Caco-2 (cell line): ENCODE measurements at regions not wholly inside any gene's neighbourhood (a gene's known extent, or its start where the extent isn't known, plus 50 kb on each side); places are given as distances from the start of the nearest gene placed in this dataset.

Source experiments
- BruUV-seq: library from RNA; stranded (reverse); fragments of 400-500 nt; replicated peaks from 2 replicates; lab custom pipeline; 2021; lab: Mats Ljungman, UMichigan
- CTCF ChIA-PET: fragments of 300-600 bp; sonication (Branson Sonifier 250); formaldehyde crosslinking; loops from one replicate; lab custom pipeline; 2022; ENCODE audit warnings: antibody characterized with exemption; lab: Charles Lee
- POLR2A ChIA-PET: fragments of 300-600 bp; sonication (Branson Sonifier 250); formaldehyde crosslinking; loops from one replicate; lab custom pipeline; 2022; ENCODE audit warnings: antibody characterized with exemption; lab: Charles Lee
- DNase-seq, 2 experiments: peaks; one replicate each; pipeline versions ENCODE4 v3.0.0 to v3.0.0-alpha.2; 2020 to 2022
- H3K27me3 ChIP-seq: replicated peaks from 2 replicates; pipeline ENCODE4 v1.6.0; 2011; ENCODE audit warnings: low read length; ENCODE audit not compliant: control insufficient read depth, insufficient read depth
- H3K36me3 ChIP-seq: 2 replicates; pipeline ENCODE4 v1.5.1; 2011; ENCODE audit warnings: low read length; ENCODE audit not compliant: control insufficient read depth, insufficient read depth
- H3K4me1 ChIP-seq: fragments of 250-450 bp; sonication (Bioruptor Pico); 2 replicates; pipeline ENCODE4 v1.5.1; 2020; ENCODE audit warnings: mild to moderate bottlenecking
- H3K4me3 ChIP-seq: 2 replicates; pipeline ENCODE4 v1.5.1; 2011; ENCODE audit warnings: low read depth, mild to moderate bottlenecking, control low read depth, low read length
- H3K9me3 ChIP-seq: fragments of 250-450 bp; sonication (Bioruptor Pico); 2 replicates; pipeline ENCODE4 v1.5.1; 2020; ENCODE audit warnings: mild to moderate bottlenecking, moderate library complexity
- H3K27ac Mint-ChIP-seq: one replicate; pipeline ENCODE4 v1.8.0; 2022; ENCODE audit warnings: mixed read lengths; ENCODE audit not compliant: unreplicated experiment
- H3K27me3 Mint-ChIP-seq: one replicate; pipeline ENCODE4 v1.8.0; 2022; ENCODE audit warnings: mixed read lengths; ENCODE audit not compliant: insufficient read depth, unreplicated experiment
- H3K36me3 Mint-ChIP-seq: one replicate; pipeline ENCODE4 v1.8.0; 2022; ENCODE audit warnings: mild to moderate bottlenecking, mixed read lengths; ENCODE audit not compliant: insufficient read depth, unreplicated experiment
- H3K4me1 Mint-ChIP-seq: one replicate; pipeline ENCODE4 v1.8.0; 2022; ENCODE audit warnings: low read depth, mixed read lengths; ENCODE audit not compliant: unreplicated experiment
- H3K4me3 Mint-ChIP-seq: one replicate; pipeline ENCODE4 v1.8.0; 2022; ENCODE audit warnings: mild to moderate bottlenecking, moderate library complexity, mixed read lengths; ENCODE audit not compliant: unreplicated experiment
- H3K9me3 Mint-ChIP-seq: one replicate; pipeline ENCODE4 v1.8.0; 2022; ENCODE audit warnings: mixed read lengths; ENCODE audit not compliant: unreplicated experiment
- intact Hi-C: fragments of 100-400 bp; cut with micrococcal nuclease; formaldehyde crosslinking; loops from one replicate; pipeline ENCODE4 v1.10.0; 2022; ENCODE audit not compliant: unreplicated experiment
- TF ChIP-seq, protein P1 (sequence below), 2 experiments: fragments of 200-600 bp in 1 of 2; IDR thresholded peaks; 1 replicate in 1 of 2; 2 replicates in 1 of 2; pipeline versions ENCODE4 v1.5.1 to v1.8.0; 2011 to 2022; ENCODE audit warnings: antibody characterized with exemption in 1 of 2, control low read depth in 1 of 2, inconsistent platforms in 1 of 2, low read depth in 1 of 2, low read length in 1 of 2, mild to moderate bottlenecking in 1 of 2, moderate library complexity in 1 of 2; ENCODE audit not compliant: insufficient read depth in 1 of 2, severe bottlenecking in 1 of 2, unreplicated experiment in 1 of 2

DNA sequence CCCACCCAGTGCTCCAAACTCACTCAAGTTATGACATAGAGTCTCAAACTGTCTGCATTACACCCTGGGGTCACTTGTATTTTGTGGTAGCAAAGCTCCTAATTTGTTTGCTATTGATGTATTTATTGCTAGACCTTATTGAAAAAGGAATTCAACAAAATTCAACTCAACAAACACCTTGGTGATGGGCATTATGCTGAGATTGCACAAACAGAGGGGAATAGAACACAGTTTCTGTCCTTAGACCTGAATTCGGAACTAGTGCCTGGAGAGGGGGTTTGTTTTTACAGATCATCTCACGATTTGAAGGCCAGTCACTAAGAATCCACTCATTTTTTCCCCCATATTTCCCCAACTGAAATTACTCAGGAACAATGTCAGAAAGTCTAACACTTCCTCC, 53.5 kb upstream of the MAPK4 start:
- CTCF ChIA-PET = no interaction called here
- no TSS peak for BruUV-seq

DNA sequence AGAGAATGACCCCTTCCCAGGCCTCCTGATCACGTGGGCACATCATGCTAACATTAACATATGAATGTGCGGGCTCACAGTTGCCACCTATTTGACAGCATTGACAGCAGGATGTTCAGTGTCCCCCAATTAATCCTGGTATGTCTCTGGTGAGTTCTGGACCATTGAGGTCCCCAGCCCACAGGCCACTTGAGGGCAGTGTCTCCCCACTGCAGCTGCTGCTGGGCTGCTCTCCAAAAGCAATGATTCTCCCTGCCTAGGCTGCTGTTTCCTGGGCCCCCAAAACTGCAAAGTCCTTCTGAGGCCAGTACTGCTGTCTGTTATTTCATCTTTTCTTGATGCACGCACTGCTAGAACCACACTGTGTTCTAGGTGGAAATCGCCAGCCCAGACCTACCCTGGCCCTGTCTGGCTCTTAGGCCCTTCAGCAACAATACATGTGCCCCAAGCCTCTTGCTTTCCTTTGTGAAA, 52.7 kb upstream of the MAPK4 start:
- Mint-ChIP-seq H3K27ac (no peak overlapping the region), H3K4me1 (no peaks in the 10 kb centered on the region), H3K36me3 (no peaks in the 10 kb centered on the region), H3K4me3 (no peak overlapping the region), H3K27me3 (peaks cover under 1% of the 10 kb centered on the region), H3K9me3 (no peaks in the 10 kb centered on the region)
- CTCF ChIA-PET = no interaction called here
- POLR2A ChIA-PET = no interaction called here
- Histone ChIP-seq H3K36me3 (no peaks in the 10 kb centered on the region), H3K4me3 (no peak overlapping the region), H3K27me3 (no peaks in the 10 kb centered on the region), H3K9me3 (no peaks in the 10 kb centered on the region), H3K4me1 (no peaks in the 10 kb centered on the region)
- BruUV-seq = no TSS peak
- intact Hi-C loops = loop anchor here (1.0 kb wide), 3 partner anchors 138 to 313 kb away; partner anchors contain the start of gene MRO
- TF ChIP-seq, protein P1, sequence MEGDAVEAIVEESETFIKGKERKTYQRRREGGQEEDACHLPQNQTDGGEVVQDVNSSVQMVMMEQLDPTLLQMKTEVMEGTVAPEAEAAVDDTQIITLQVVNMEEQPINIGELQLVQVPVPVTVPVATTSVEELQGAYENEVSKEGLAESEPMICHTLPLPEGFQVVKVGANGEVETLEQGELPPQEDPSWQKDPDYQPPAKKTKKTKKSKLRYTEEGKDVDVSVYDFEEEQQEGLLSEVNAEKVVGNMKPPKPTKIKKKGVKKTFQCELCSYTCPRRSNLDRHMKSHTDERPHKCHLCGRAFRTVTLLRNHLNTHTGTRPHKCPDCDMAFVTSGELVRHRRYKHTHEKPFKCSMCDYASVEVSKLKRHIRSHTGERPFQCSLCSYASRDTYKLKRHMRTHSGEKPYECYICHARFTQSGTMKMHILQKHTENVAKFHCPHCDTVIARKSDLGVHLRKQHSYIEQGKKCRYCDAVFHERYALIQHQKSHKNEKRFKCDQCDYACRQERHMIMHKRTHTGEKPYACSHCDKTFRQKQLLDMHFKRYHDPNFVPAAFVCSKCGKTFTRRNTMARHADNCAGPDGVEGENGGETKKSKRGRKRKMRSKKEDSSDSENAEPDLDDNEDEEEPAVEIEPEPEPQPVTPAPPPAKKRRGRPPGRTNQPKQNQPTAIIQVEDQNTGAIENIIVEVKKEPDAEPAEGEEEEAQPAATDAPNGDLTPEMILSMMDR (IDR thresholded peaks at IDR 0.05; ENCODE audit: insufficient read depth in 1 of 2, low read depth in 1 of 2, low read length in 1 of 2, severe bottlenecking in 1 of 2, unreplicated experiment in 1 of 2) = peak; percentile 47 to 71
- peak; percentile 37 to 59 for DNase-seq

More for the DNA sequence above, 53.5 kb upstream of the MAPK4 start:
- H3K4me3 Mint-ChIP-seq = no peak overlapping the region
- Histone ChIP-seq H3K4me3 (no peak overlapping the region), H3K4me1 (no peaks in the 10 kb centered on the region), H3K36me3 (no peaks in the 10 kb centered on the region), H3K9me3 (no peaks in the 10 kb centered on the region), H3K27me3 (no peaks in the 10 kb centered on the region)
- no peak overlapping the region for H3K27ac Mint-ChIP-seq
- no peaks in the 10 kb centered on the region for H3K9me3 Mint-ChIP-seq
- intact Hi-C loops = no loop called here
- H3K4me1 Mint-ChIP-seq = no peaks in the 10 kb centered on the region
- DNase-seq = no peak
- H3K27me3 Mint-ChIP-seq = peaks cover 4% of the 10 kb centered on the region
- TF ChIP-seq, protein P1 (IDR thresholded peaks at IDR 0.05; ENCODE audit: insufficient read depth in 1 of 2, low read depth in 1 of 2, low read length in 1 of 2, severe bottlenecking in 1 of 2, unreplicated experiment in 1 of 2) = no peak
- POLR2A ChIA-PET = no interaction called here
- no peaks in the 10 kb centered on the region for H3K36me3 Mint-ChIP-seq

DNA sequence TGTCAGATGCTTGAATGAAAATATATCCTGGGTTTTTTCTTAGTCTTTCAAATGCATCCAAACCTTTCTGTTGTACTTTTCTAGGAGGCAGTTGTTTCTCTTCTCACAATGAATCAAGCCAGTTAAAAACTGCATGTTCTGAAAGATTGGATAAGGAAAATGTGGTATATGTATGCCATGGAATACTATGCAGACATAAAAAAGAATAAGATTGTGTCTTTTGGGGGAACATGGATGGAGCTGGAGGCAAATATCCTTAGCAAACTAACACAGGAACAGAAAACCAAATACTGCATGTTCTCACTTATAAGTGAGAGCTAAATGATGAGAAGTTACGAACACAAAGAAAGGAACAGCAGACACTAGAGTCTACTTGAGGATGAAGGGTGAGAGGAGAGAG, 51.7 kb upstream of the MAPK4 start:
- H3K4me1 Mint-ChIP-seq = no peaks in the 10 kb centered on the region
- H3K4me3 Mint-ChIP-seq = no peak overlapping the region
- H3K27me3 ChIP-seq = no peaks in the 10 kb centered on the region
- intact Hi-C loops = no loop called here
- H3K4me1 ChIP-seq = no peaks in the 10 kb centered on the region
- H3K27ac Mint-ChIP-seq = no peak overlapping the region
- no peaks in the 10 kb centered on the region for H3K9me3 ChIP-seq
- H3K36me3 Mint-ChIP-seq = no peaks in the 10 kb centered on the region
- no TSS peak for BruUV-seq
- H3K36me3 ChIP-seq = no peaks in the 10 kb centered on the region
- TF ChIP-seq, protein P1 (IDR thresholded peaks at IDR 0.05; ENCODE audit: insufficient read depth in 1 of 2, low read depth in 1 of 2, low read length in 1 of 2, severe bottlenecking in 1 of 2, unreplicated experiment in 1 of 2) = no peak
- ChIA-PET CTCF (interaction anchor here (0.6 kb wide), 2 partner anchors 27 to 644 kb away, joined by 3 to 4 read pairs; no protein-coding TSS in a partner anchor), POLR2A (no interaction called here)
- H3K27me3 Mint-ChIP-seq = no peaks in the 10 kb centered on the region
- no peak overlapping the region for H3K4me3 ChIP-seq
- DNase-seq = no peak
- no peaks in the 10 kb centered on the region for H3K9me3 Mint-ChIP-seq
